ENCODE measurements at regions not wholly inside any gene's neighbourhood (a gene's known extent, or its start where the extent isn't known, plus 50 kb on each side); places are given as distances from the start of the nearest gene placed in this dataset.

GRCh38 chr16:86872833-86873232 is 294.5 kb downstream of the FOXL1 start:
- no peak for FAIRE-seq

More at GRCh38 chr16:86872833-86873232, 294.5 kb downstream of the FOXL1 start:
- no peak overlapping the region for H3K9ac ChIP-seq (ENCODE audit: control insufficient read depth, insufficient read depth, low read length)
- H2AFZ ChIP-seq (ENCODE audit: control insufficient read depth, low read depth, low read length), result no peak overlapping the region
- H3K27me3 ChIP-seq (replicated peaks in 1 of 2; ENCODE audit: control insufficient read depth in 2 of 2, insufficient read depth in 2 of 2, low read length in 1 of 2), result peaks cover 0 to under 1% of the 10 kb centered on the region in 2 experiments; a peak in 1 of 4 replicates
- RAD21 ChIA-PET (ENCODE audit: unreplicated experiment), result no interaction called here
- intact Hi-C loops (cut with micrococcal nuclease; ENCODE audit: unreplicated experiment), result loop anchor here (10.0 kb wide), 1 partner anchor 192 kb away; no protein-coding TSS in a partner anchor
- H3K4me3 ChIP-seq, result no peak overlapping the region
- CTCF ChIA-PET, result interaction anchor here (2.4 kb wide), 1 partner anchor 309 kb away, joined by 33 read pairs; no protein-coding TSS in a partner anchor
- no peaks in the 10 kb centered on the region for H3K9me3 ChIP-seq (replicated peaks; ENCODE audit: control insufficient read depth, insufficient read depth, low read length)
- no peaks in the 10 kb centered on the region for H3K36me3 ChIP-seq (ENCODE audit: control insufficient read depth in 2 of 2, insufficient read depth in 2 of 2, low read length in 1 of 2)
- no peak overlapping the region for H3K27ac ChIP-seq (ENCODE audit: control insufficient read depth, insufficient read depth)
- POLR2A ChIA-PET, result no interaction called here
- no peaks in the 10 kb centered on the region for H3K4me1 ChIP-seq (ENCODE audit: control insufficient read depth, insufficient read depth, low read length)
- TF ChIP-seq ZBTB40 (IDR thresholded peaks at IDR 0.05; ENCODE audit: borderline replicate concordance), result no peak
- TF ChIP-seq SREBF2 (IDR thresholded peaks at IDR 0.05; ENCODE audit: low read length), result no peak
- TF ChIP-seq CBX3 (IDR thresholded peaks at IDR 0.05; ENCODE audit: borderline replicate concordance, low read depth), result no peak
- TF ChIP-seq SMAD1 (IDR thresholded peaks at IDR 0.05; ENCODE audit: low read depth, partially characterized antibody), result no peak
- no peak for TF ChIP-seq ELK1 (IDR thresholded peaks at IDR 0.05; ENCODE audit: low read depth, low read length)
- TF ChIP-seq ZBTB33 (IDR thresholded peaks at IDR 0.05), result no peak
- no peaks in the 10 kb centered on the region for H4K20me1 ChIP-seq (ENCODE audit: control insufficient read depth, insufficient read depth)
- ATAC-seq (no peak), DNase-seq (ENCODE audit: low read depth, low spot score) (no peak)
- WGBS (ENCODE audit: insufficient coverage, insufficient replicate concordance, low lambda C conversion rate, missing lambda C conversion rate), result 35% methylated on average over 8 of the region's 8 CpGs
- H3K4me2 ChIP-seq (ENCODE audit: control insufficient read depth, insufficient read depth), result no peak overlapping the region
- in situ Hi-C loops (cut with MboI), result loop anchor here (10.0 kb wide), 1 partner anchor 308 kb away; the partner anchor contains the start of gene FOXC2
- SMC1A ChIA-PET (ENCODE audit: uncharacterized antibody, unreplicated experiment), result interaction anchor here (0.7 kb wide), 1 partner anchor 276 kb away, joined by 4 read pairs; no protein-coding TSS in a partner anchor
- BruUV-seq (replicated peaks), result no TSS peak
- H3K79me2 ChIP-seq (ENCODE audit: control insufficient read depth, insufficient read depth, low read length), result no peaks in the 10 kb centered on the region
